HCT116 (cell line): ENCODE measurements at regions not wholly inside any gene's neighbourhood (a gene's known extent, or its start where the extent isn't known, plus 50 kb on each side); places are given as distances from the start of the nearest gene placed in this dataset.

Experiments
- ATAC-seq: fragments of 200-7000 bp; cut with Tn5 transposase; 2 replicates; pipeline ENCODE4 v1.9.1; 2020; ENCODE audit warnings: mild to moderate bottlenecking, moderate library complexity
- BruUV-seq: library from RNA; stranded (reverse); fragments of 400-500 nt; replicated peaks from 2 replicates; lab custom pipeline; 2021; lab: Mats Ljungman, UMichigan
- CTCF ChIA-PET: fragments of 300-600 bp; sonication (Branson Sonifier 250); formaldehyde crosslinking; loops from one replicate; lab custom pipeline; 2021; ENCODE audit warnings: antibody characterized with exemption; lab: Charles Lee
- POLR2A ChIA-PET: fragments of 300-600, 350-600 bp; sonication (Branson Sonifier 250); formaldehyde crosslinking; loops from one replicate; lab custom pipeline; 2021; ENCODE audit warnings: antibody characterized with exemption; lab: Charles Lee
- RAD21 ChIA-PET, 2 experiments: fragments of 300-600 bp; sonication (Branson Sonifier 250); formaldehyde crosslinking; loops; one replicate each; lab custom pipeline; 2023; ENCODE audit warnings: low total read pairs in 2 of 2; ENCODE audit not compliant: uncharacterized antibody in 2 of 2, unreplicated experiment in 2 of 2, low non-redundant PET in 1 of 2; lab: Charles Lee
- DNase-seq: peaks from one replicate; pipeline ENCODE4 v3.0.0-alpha.2; 2010; ENCODE audit warnings: low read depth, low spot score
- H2AFZ ChIP-seq: fragments of 200-600 bp; shearing (Covaris generic), sonication (generic); 2 replicates; pipeline ENCODE4 v1.6.1; 2017; ENCODE audit warnings: low read depth, mixed run types, mixed read lengths, antibody characterized with exemption, low read length; ENCODE audit not compliant: poor library complexity, severe bottlenecking
- H3K27ac ChIP-seq: 2 replicates; pipeline ENCODE4 v1.5.1; 2012; ENCODE audit warnings: low read depth, low read length
- H3K27me3 ChIP-seq: fragments of 200-600 bp; sonication (generic); 2 replicates; pipeline ENCODE4 v1.6.1; 2016; ENCODE audit warnings: mixed run types, low read length, mixed read lengths; ENCODE audit not compliant: insufficient read depth
- H3K36me3 ChIP-seq, 2 experiments: fragments of 200-500 bp in 1 of 2; fragments of 200-600 bp in 1 of 2; sonication (Bioruptor generic) in 1 of 2; sonication (generic) in 1 of 2; 2 replicates each; pipeline versions ENCODE4 v1.5.1 to v1.6.1; 2014 to 2016; ENCODE audit warnings: low read length in 2 of 2, inconsistent platforms in 1 of 2, mixed read lengths in 1 of 2, mixed run types in 1 of 2; ENCODE audit not compliant: insufficient read depth in 2 of 2, control insufficient read depth in 1 of 2
- H3K4me1 ChIP-seq, 2 experiments: fragments of 200-600 bp in 1 of 2; sonication (generic) in 1 of 2; 2 replicates each; pipeline versions ENCODE4 v1.5.1 to v1.6.1; 2012 to 2017; ENCODE audit warnings: low read length in 2 of 2, inconsistent platforms in 1 of 2, mild to moderate bottlenecking in 1 of 2, mixed read lengths in 1 of 2, mixed run types in 1 of 2, moderate library complexity in 1 of 2; ENCODE audit not compliant: insufficient read depth in 2 of 2, control insufficient read depth in 1 of 2
- H3K4me2 ChIP-seq: fragments of 200-600 bp; sonication (generic); 2 replicates; pipeline ENCODE4 v1.6.1; 2017; ENCODE audit warnings: mixed run types, low read length, mixed read lengths
- H3K4me3 ChIP-seq, 2 experiments: fragments of 200-600 bp in 1 of 2; sonication (generic) in 1 of 2; replicated peaks in 1 of 2; 2 replicates each; pipeline ENCODE4 v1.5.1; 2011 to 2016; ENCODE audit warnings: low read length in 2 of 2, control low read depth in 1 of 2, low read depth in 1 of 2, mild to moderate bottlenecking in 1 of 2, mixed read lengths in 1 of 2, mixed run types in 1 of 2
- H3K79me2 ChIP-seq: fragments of 200-600 bp; sonication (generic); 2 replicates; pipeline ENCODE4 v1.6.1; 2017; ENCODE audit warnings: mild to moderate bottlenecking, mixed run types, low read length, moderate library complexity, mixed read lengths; ENCODE audit not compliant: insufficient read depth
- H3K9ac ChIP-seq: fragments of 200-600 bp; sonication (generic); 2 replicates; pipeline ENCODE4 v1.6.1; 2016; ENCODE audit warnings: low read length, mixed read lengths
- H3K9me2 ChIP-seq: fragments of 200-600 bp; sonication (generic), shearing (Covaris generic); 2 replicates; pipeline ENCODE4 v1.6.1; 2017; ENCODE audit warnings: mixed run types, mild to moderate bottlenecking, moderate library complexity; ENCODE audit not compliant: insufficient read depth
- H3K9me3 ChIP-seq, 2 experiments: fragments of 200-500 bp in 1 of 2; fragments of 200-600 bp in 1 of 2; sonication (Bioruptor generic) in 1 of 2; sonication (generic) in 1 of 2; 2 replicates each; pipeline ENCODE4 v1.6.1; 2014 to 2017; ENCODE audit warnings: low read length in 2 of 2, mixed read lengths in 2 of 2, inconsistent platforms in 1 of 2, low read depth in 1 of 2, mild to moderate bottlenecking in 1 of 2, mixed run types in 1 of 2, moderate library complexity in 1 of 2; ENCODE audit not compliant: control insufficient read depth in 1 of 2, insufficient read depth in 1 of 2
- H4K20me1 ChIP-seq: fragments of 200-600 bp; sonication (generic), shearing (Covaris generic); 2 replicates; pipeline ENCODE4 v1.6.1; 2017; ENCODE audit warnings: mixed run types, mild to moderate bottlenecking, moderate library complexity; ENCODE audit not compliant: insufficient read depth
- CBX3 ChIP-seq: IDR thresholded peaks from 2 replicates; pipeline ENCODE4 v1.6.1; 2012; ENCODE audit warnings: low read depth
- EGR1 ChIP-seq: IDR thresholded peaks from 2 replicates; pipeline ENCODE4 v1.6.1; 2012; ENCODE audit warnings: low read depth
- ELF1 ChIP-seq: IDR thresholded peaks from 2 replicates; pipeline ENCODE4 v1.6.1; 2012; ENCODE audit warnings: low read depth, borderline replicate concordance
- EZH2 ChIP-seq: fragments of 200-600 bp; sonication (generic); IDR thresholded peaks from 2 replicates; pipeline ENCODE4 v1.6.1; 2017; ENCODE audit warnings: antibody characterized with exemption, mixed run types
- EZH2phosphoT487 ChIP-seq: fragments of 200-600 bp; IDR thresholded peaks from 2 replicates; pipeline ENCODE4 v1.6.1; 2018; ENCODE audit warnings: antibody characterized with exemption, borderline replicate concordance
- FOSL1 ChIP-seq: IDR thresholded peaks from 2 replicates; pipeline ENCODE4 v1.6.1; 2012; ENCODE audit warnings: low read depth
- JUND ChIP-seq: IDR thresholded peaks from 2 replicates; pipeline ENCODE4 v1.6.1; 2012
- POLR2A ChIP-seq: IDR thresholded peaks from 2 replicates; pipeline ENCODE4 v1.7.0; 2011; ENCODE audit warnings: borderline replicate concordance; ENCODE audit not compliant: insufficient read depth, insufficient read length; ENCODE audit errors: extremely low read depth
- POLR2AphosphoS5 ChIP-seq: IDR thresholded peaks from 2 replicates; pipeline ENCODE4 v1.6.1; 2011; ENCODE audit warnings: mild to moderate bottlenecking, low read depth, low read length, moderate library complexity
- RAD21 ChIP-seq: IDR thresholded peaks from 2 replicates; pipeline ENCODE4 v1.6.1; 2012; ENCODE audit warnings: low read depth, mild to moderate bottlenecking
- SIN3A ChIP-seq: IDR thresholded peaks from 2 replicates; pipeline ENCODE4 v1.6.1; 2012; ENCODE audit warnings: low read depth
- SP1 ChIP-seq: IDR thresholded peaks from 2 replicates; pipeline ENCODE4 v1.6.1; 2012; ENCODE audit warnings: low read depth
- SRF ChIP-seq: IDR thresholded peaks from 2 replicates; pipeline ENCODE4 v1.6.1; 2012; ENCODE audit warnings: low read depth
- YY1 ChIP-seq: IDR thresholded peaks from 2 replicates; pipeline ENCODE4 v1.6.1; 2011; ENCODE audit warnings: low read length, low read depth, moderate library complexity, mild to moderate bottlenecking; ENCODE audit not compliant: insufficient replicate concordance; ENCODE audit errors: extremely low read depth
- ZFX ChIP-seq: fragments of 450-650 bp; IDR thresholded peaks from 2 replicates; pipeline ENCODE4 v1.6.1; 2017
- ZNF274 ChIP-seq: fragments of 200-500 bp; sonication (Bioruptor generic); IDR thresholded peaks from 2 replicates; pipeline ENCODE4 v1.6.1; 2014; ENCODE audit warnings: mild to moderate bottlenecking, low read depth, low read length, inconsistent platforms
- intact Hi-C: fragments of 100-400 bp; cut with micrococcal nuclease; formaldehyde crosslinking; loops from 2 replicates; pipeline ENCODE4 v1.10.0; 2022
- TF ChIP-seq, protein P1 (sequence below), 3 experiments: fragments of 200-600 bp in 1 of 3; sonication (generic) in 1 of 3; IDR thresholded peaks in 2 of 3; conservative IDR thresholded peaks in 1 of 3; 2 replicates each; pipeline ENCODE4 v1.5.1; 2012 to 2017; ENCODE audit warnings: low read depth in 2 of 3, low read length in 2 of 3, antibody characterized with exemption in 1 of 3, borderline replicate concordance in 1 of 3, control low read depth in 1 of 3, mild to moderate bottlenecking in 1 of 3, mixed read lengths in 1 of 3, mixed run types in 1 of 3, moderate library complexity in 1 of 3; ENCODE audit not compliant: insufficient read depth in 1 of 3
- TF ChIP-seq, protein P2 (sequence below): IDR thresholded peaks from 2 replicates; pipeline ENCODE4 v1.6.1; 2012

DNA sequence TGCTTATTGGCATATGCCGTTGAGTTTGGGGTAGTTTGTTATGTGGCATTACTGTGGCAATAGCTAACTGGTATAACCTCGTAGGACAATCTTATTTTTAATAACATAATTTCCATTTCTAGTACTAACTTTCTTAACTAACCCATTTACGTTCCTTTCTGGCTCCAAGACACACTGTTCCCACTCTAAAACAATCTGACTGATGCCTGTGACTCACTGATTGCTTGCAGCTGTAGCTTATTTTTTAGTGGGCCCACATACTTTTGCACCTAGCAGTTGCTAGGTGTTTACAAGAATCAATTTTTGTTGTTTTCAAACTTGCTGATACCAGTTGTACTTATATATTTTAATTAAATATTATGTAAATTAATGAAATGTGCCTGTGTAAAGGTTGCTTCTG lies 52.2 kb downstream of the FAT3 start:
- DNase-seq: no peak

DNA sequence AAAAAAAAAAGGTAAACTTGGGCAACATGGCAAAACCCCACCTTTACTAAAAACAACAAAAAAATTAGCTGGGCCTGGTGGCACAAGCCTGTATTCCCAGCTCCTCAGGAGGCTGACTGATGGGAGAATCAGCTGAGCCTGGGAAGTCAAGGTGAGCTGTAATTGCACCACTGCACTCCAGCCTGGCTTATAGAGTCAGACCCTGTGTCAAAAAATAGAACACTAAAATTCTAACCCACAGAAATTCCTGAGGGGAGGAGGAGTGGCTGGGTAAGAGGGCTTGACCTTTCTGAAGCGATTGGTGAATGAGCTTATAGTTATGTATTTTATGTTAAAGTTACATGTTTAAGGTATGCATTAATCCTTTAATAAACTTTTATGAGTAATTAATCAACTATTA lies 53.3 kb downstream of the FAT3 start:
- Histone ChIP-seq H3K36me3 (no peaks in the 10 kb centered on the region), H3K9ac (no peak overlapping the region), H3K4me2 (no peak overlapping the region), H3K4me3 (no peak overlapping the region), H3K27ac (no peak overlapping the region), H3K9me2 (no peaks in the 10 kb centered on the region), H3K4me1 (no peaks in the 10 kb centered on the region), H3K9me3 (peaks cover 7 to 22% of the 10 kb centered on the region in 2 experiments; a peak in 2 of 4 replicates), H3K79me2 (no peaks in the 10 kb centered on the region), H3K27me3 (no peaks in the 10 kb centered on the region), H4K20me1 (no peaks in the 10 kb centered on the region), H2AFZ (no peak overlapping the region)
- DNase-seq: no peak
- BruUV-seq: no TSS peak
- POLR2A ChIA-PET: no interaction called here
- CTCF ChIA-PET: no interaction called here
- RAD21 ChIA-PET: no interaction called here
- intact Hi-C loops: no loop called here
- no peak for ATAC-seq
- TF ChIP-seq POLR2AphosphoS5 (no peak), ZNF274 (no peak), CBX3 (no peak), POLR2A (no peak), ZFX (no peak), EGR1 (no peak), FOSL1 (no peak), ELF1 (no peak), YY1 (no peak)
- TF ChIP-seq, protein P1, sequence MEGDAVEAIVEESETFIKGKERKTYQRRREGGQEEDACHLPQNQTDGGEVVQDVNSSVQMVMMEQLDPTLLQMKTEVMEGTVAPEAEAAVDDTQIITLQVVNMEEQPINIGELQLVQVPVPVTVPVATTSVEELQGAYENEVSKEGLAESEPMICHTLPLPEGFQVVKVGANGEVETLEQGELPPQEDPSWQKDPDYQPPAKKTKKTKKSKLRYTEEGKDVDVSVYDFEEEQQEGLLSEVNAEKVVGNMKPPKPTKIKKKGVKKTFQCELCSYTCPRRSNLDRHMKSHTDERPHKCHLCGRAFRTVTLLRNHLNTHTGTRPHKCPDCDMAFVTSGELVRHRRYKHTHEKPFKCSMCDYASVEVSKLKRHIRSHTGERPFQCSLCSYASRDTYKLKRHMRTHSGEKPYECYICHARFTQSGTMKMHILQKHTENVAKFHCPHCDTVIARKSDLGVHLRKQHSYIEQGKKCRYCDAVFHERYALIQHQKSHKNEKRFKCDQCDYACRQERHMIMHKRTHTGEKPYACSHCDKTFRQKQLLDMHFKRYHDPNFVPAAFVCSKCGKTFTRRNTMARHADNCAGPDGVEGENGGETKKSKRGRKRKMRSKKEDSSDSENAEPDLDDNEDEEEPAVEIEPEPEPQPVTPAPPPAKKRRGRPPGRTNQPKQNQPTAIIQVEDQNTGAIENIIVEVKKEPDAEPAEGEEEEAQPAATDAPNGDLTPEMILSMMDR (IDR thresholded peaks at IDR 0.05 in 2 of 3, conservative IDR thresholded peaks at IDR 0.05 in 1 of 3; ENCODE audit: borderline replicate concordance in 1 of 3, insufficient read depth in 1 of 3, low read depth in 2 of 3, low read length in 2 of 3): no peak
- TF ChIP-seq, protein P2, sequence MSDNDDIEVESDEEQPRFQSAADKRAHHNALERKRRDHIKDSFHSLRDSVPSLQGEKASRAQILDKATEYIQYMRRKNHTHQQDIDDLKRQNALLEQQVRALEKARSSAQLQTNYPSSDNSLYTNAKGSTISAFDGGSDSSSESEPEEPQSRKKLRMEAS: no peak

More for the DNA sequence above, 52.2 kb downstream of the FAT3 start:
- H3K27ac ChIP-seq: no peak overlapping the region
- TF ChIP-seq FOSL1 (no peak), JUND (no peak), EZH2phosphoT487 (no peak), SIN3A (no peak), SP1 (no peak), RAD21 (no peak), ZNF274 (no peak), EZH2 (no peak), SRF (no peak), POLR2A (no peak), ZFX (no peak)
- TF ChIP-seq, protein P1 (IDR thresholded peaks at IDR 0.05 in 2 of 3, conservative IDR thresholded peaks at IDR 0.05 in 1 of 3; ENCODE audit: borderline replicate concordance in 1 of 3, insufficient read depth in 1 of 3, low read depth in 2 of 3, low read length in 2 of 3): no peak
- H3K9ac ChIP-seq: no peak overlapping the region
- H3K36me3 ChIP-seq: no peaks in the 10 kb centered on the region
- H4K20me1 ChIP-seq: no peaks in the 10 kb centered on the region
- ATAC-seq: no peak
- RAD21 ChIA-PET: no interaction called here
- CTCF ChIA-PET: no interaction called here
- no TSS peak for BruUV-seq
- POLR2A ChIA-PET: no interaction called here
- H3K27me3 ChIP-seq: no peaks in the 10 kb centered on the region
- H3K79me2 ChIP-seq: no peaks in the 10 kb centered on the region
- H3K4me2 ChIP-seq: no peak overlapping the region
- H2AFZ ChIP-seq: no peak overlapping the region
- intact Hi-C loops: no loop called here
- H3K9me3 ChIP-seq: peaks cover 7 to 22% of the 10 kb centered on the region in 2 experiments; a peak in 2 of 4 replicates
- no peaks in the 10 kb centered on the region for H3K4me1 ChIP-seq
- no peaks in the 10 kb centered on the region for H3K9me2 ChIP-seq
- H3K4me3 ChIP-seq: no peak overlapping the region
